C4-2B (cell line): ENCODE measurements at regions not wholly inside any gene's neighbourhood (a gene's known extent, or its start where the extent isn't known, plus 50 kb on each side); places are given as distances from the start of the nearest gene placed in this dataset.
"Not testable (repeated sequence)": the region's sequence is repeated elsewhere in the genome, so short reads cannot be mapped to it uniquely, and the experiment has no call there.

Experiments used
- H3K27ac ChIP-seq: fragments of 450-650 bp; 2 replicates; pipeline ENCODE4 v1.5.1; 2017
- ZFX ChIP-seq: fragments of 450-650 bp; IDR thresholded peaks from 2 replicates; pipeline ENCODE4 v1.6.1; 2017
- TF ChIP-seq, protein P1 (sequence below): fragments of 450-650 bp; conservative IDR thresholded peaks from 2 replicates; pipeline ENCODE4 v1.5.1; 2017; ENCODE audit warnings: mild to moderate bottlenecking

- no peak overlapping the region for H3K27ac ChIP-seq
- no peak for TF ChIP-seq ZFX
- TF ChIP-seq, protein P1, sequence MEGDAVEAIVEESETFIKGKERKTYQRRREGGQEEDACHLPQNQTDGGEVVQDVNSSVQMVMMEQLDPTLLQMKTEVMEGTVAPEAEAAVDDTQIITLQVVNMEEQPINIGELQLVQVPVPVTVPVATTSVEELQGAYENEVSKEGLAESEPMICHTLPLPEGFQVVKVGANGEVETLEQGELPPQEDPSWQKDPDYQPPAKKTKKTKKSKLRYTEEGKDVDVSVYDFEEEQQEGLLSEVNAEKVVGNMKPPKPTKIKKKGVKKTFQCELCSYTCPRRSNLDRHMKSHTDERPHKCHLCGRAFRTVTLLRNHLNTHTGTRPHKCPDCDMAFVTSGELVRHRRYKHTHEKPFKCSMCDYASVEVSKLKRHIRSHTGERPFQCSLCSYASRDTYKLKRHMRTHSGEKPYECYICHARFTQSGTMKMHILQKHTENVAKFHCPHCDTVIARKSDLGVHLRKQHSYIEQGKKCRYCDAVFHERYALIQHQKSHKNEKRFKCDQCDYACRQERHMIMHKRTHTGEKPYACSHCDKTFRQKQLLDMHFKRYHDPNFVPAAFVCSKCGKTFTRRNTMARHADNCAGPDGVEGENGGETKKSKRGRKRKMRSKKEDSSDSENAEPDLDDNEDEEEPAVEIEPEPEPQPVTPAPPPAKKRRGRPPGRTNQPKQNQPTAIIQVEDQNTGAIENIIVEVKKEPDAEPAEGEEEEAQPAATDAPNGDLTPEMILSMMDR = no peak
Measured at GRCh38 chr11:129637983-129638776, 177.5 kb upstream of the TMEM45B start.

GRCh38 chr11:129639300-129639699 lies 176.3 kb upstream of the TMEM45B start:
- H3K27ac ChIP-seq = no peak overlapping the region
- TF ChIP-seq, protein P1 = no peak
- no peak for TF ChIP-seq ZFX

DNA sequence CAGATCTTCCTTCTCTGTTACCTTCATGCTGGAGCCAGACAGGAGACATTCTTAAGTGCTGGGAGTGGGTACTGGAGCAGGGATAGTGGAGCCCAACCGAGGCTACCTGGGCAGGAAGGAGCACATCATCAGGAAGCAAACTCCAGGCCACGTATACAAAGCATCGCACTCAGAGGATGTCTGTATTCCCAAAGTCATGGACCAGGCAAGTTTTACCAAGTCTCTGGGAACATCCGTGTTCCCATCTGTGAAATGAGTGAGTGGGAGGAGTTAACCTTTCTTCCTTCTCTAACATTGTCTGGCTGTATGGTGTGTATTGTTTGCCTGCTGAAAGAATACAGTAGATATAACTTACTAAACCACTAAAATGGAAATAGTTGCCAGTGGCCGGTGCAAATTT lies 175.0 kb upstream of the TMEM45B start:
- no peak overlapping the region for H3K27ac ChIP-seq
- TF ChIP-seq ZFX = no peak
- TF ChIP-seq, protein P1 = no peak

DNA sequence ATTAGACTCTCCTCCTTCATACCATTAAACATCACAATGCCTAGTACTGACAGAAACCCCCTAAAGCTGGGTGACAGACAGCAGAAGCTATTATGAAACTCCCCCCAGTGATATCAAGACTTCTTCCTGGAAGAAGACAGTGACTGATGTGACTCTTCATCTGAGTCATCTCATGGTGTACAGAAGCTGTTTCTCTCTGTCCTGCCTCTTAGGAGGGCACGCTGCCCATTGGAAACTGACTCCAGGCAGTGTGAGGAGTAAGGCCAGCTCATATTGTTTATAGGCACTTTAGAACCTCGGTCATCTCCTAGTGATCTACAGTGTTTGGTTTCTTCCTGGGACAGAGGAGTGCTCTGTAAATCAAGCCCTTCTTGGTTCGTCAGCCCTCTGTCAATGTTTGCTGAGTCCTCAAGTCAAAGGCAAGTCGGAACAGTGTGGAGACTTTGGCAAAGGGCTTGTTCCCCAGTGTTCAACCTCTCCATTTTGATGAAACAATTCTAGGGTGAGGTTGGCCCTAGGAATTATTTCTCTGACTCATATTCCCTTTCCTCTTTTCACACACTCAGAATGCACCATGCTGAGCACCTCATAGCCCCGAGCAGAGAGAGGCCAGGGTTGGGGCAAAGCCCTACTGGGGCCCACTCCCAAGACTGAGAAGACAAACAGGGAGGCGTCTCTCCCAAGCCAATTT lies 172.5 kb upstream of the TMEM45B start:
- no peak for TF ChIP-seq ZFX
- H3K27ac ChIP-seq = peak overlapping the region; percentile 85

DNA sequence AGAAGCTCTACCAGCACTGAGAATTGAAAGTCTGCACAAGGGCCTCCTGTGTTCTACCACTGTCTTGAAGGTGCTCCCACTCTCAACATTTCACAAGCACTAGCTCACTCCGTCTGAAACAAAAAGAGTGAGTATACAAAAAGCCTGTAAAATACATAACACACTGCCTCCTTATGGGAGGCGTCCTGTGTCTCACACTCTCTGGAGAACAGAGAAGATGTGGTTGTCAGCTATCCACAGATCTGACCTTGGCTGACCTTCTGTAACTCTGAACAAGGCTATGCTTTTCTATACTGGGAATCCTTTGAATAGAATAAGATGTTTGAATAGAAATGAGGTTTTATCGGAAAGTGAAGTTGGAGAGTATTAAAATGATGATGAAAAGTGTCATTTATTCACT lies 171.3 kb upstream of the TMEM45B start:
- TF ChIP-seq, protein P1 = no peak
- H3K27ac ChIP-seq = peak overlapping the region; percentile 85; the same call in 1 of the 2 replicates

DNA sequence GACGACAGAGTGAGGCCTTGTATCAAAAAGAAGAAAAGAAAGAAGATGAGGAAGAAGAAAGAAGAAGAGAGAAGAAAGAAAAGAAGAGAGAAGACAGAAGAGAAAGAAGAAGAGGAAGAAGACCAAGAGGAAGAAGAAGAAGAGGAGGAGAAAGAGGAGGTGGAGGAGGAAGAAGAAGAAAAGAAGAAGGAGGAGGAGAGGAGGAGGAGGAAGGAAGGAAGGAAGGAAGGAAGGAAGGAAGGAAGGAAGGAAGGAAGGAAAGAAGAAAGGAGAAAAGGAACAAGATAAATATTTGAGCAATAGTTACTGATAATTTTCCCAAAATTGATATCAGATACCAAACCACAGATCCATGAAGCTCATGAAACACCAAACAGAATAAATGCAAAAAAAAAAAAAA lies 169.7 kb upstream of the TMEM45B start:
- no peak overlapping the region for H3K27ac ChIP-seq
- TF ChIP-seq, protein P1 = no peak

GRCh38 chr11:129650044-129650443 lies 165.6 kb upstream of the TMEM45B start:
- not testable (repeated sequence) for H3K27ac ChIP-seq

- no peak overlapping the region for H3K27ac ChIP-seq
- TF ChIP-seq, protein P1 = no peak
- TF ChIP-seq ZFX = no peak
Measured at GRCh38 chr11:129652835-129653234, 162.8 kb upstream of the TMEM45B start.
